HG03135 (cell line): ENCODE measurements at regions not wholly inside any gene's neighbourhood (a gene's known extent, or its start where the extent isn't known, plus 50 kb on each side); places are given as distances from the start of the nearest gene placed in this dataset.
"Not testable (repeated sequence)": the region's sequence is repeated elsewhere in the genome, so short reads cannot be mapped to it uniquely, and the experiment has no call there.

Experiments
- ATAC-seq: cut with Tn5 transposase; IDR thresholded peaks from one replicate; pipeline ENCODE4 v1.9.1; 2021; ENCODE audit warnings: mild to moderate bottlenecking, moderate library complexity; ENCODE audit not compliant: unreplicated experiment

GRCh38 chr6:170003451-170004160 is 252.2 kb downstream of the ERMARD start:
- no peak for ATAC-seq

GRCh38 chr6:170003027-170003426 is 251.6 kb downstream of the ERMARD start:
- ATAC-seq = no peak

GRCh38 chr6:170001782-170002181 is 250.4 kb downstream of the ERMARD start:
- not testable (repeated sequence) for ATAC-seq

GRCh38 chr6:170000071-170000843 is 248.8 kb downstream of the ERMARD start:
- no peak for ATAC-seq

GRCh38 chr6:169999367-169999766 is 247.9 kb downstream of the ERMARD start:
- no peak for ATAC-seq

- ATAC-seq = no peak
Observed at GRCh38 chr6:169998457-169998856, 247.0 kb downstream of the ERMARD start.

GRCh38 chr6:169997930-169998218 is 246.5 kb downstream of the ERMARD start:
- ATAC-seq = no peak

GRCh38 chr6:169997187-169997929 is 245.9 kb downstream of the ERMARD start:
- no peak for ATAC-seq

GRCh38 chr6:169996378-169997051 is 245.1 kb downstream of the ERMARD start:
- ATAC-seq = no peak

GRCh38 chr6:169994739-169995138 is 243.3 kb downstream of the ERMARD start:
- no peak for ATAC-seq

GRCh38 chr6:169993861-169994481 is 242.5 kb downstream of the ERMARD start:
- no peak for ATAC-seq

- ATAC-seq = no peak
Observed at GRCh38 chr6:169991913-169992312, 240.5 kb downstream of the ERMARD start.

- no peak for ATAC-seq
Observed at GRCh38 chr6:169991031-169991390, 239.6 kb downstream of the ERMARD start.

- ATAC-seq = no peak
Observed at GRCh38 chr6:169990095-169991030, 238.9 kb downstream of the ERMARD start.

- no peak for ATAC-seq
Observed at GRCh38 chr6:169989594-169989993, 238.2 kb downstream of the ERMARD start.

GRCh38 chr6:169988769-169989550 is 237.5 kb downstream of the ERMARD start:
- ATAC-seq = no peak

GRCh38 chr6:169986848-169987498 is 235.6 kb downstream of the ERMARD start:
- ATAC-seq = no peak

GRCh38 chr6:169986171-169986847 is 234.9 kb downstream of the ERMARD start:
- ATAC-seq = no peak
